Naive thymus-derived CD4-positive, alpha-beta T cell (primary cell): ENCODE measurements at regions not wholly inside any gene's neighbourhood (a gene's known extent, or its start where the extent isn't known, plus 50 kb on each side); places are given as distances from the start of the nearest gene placed in this dataset.

Source experiments
- ATAC-seq: fragments of 150-1000 bp; cut with Tn5 transposase; 2 replicates; pipeline ENCODE4 v1.10.0; 2021; ENCODE audit warnings: mild to moderate bottlenecking, moderate library complexity
- CTCF ChIA-PET: fragments of 350-600 bp; sonication (Branson Sonifier 250); formaldehyde crosslinking; loops from one replicate; lab custom pipeline; 2021; ENCODE audit warnings: antibody characterized with exemption; lab: Charles Lee
- POLR2A ChIA-PET: fragments of 350-600 bp; sonication (Branson Sonifier 250); formaldehyde crosslinking; loops from one replicate; lab custom pipeline; 2021; ENCODE audit warnings: antibody characterized with exemption, inconsistent platforms; lab: Charles Lee
- DNase-seq, 9 donors: peaks; one replicate each; pipeline versions ENCODE4 v3.0.0 to v3.0.0-alpha.2; 2020 to 2022; ENCODE audit warnings: mixed read lengths in 1 of 9
- H3K27ac ChIP-seq: one replicate; pipeline ENCODE4 v1.7.0; 2013; ENCODE audit warnings: mild to moderate bottlenecking, low read depth, low read length, moderate library complexity
- H3K27me3 ChIP-seq, 2 donors: one replicate each; pipeline ENCODE4 v1.7.0; 2013; ENCODE audit warnings: low read length in 2 of 2, mild to moderate bottlenecking in 2 of 2, moderate library complexity in 2 of 2; ENCODE audit not compliant: control insufficient read depth in 2 of 2, insufficient read depth in 2 of 2
- H3K36me3 ChIP-seq, 3 experiments: 1 replicate in 2 of 3; 2 replicates in 1 of 3; pipeline ENCODE4 v1.7.0; 2013; ENCODE audit warnings: low read length in 3 of 3, mild to moderate bottlenecking in 3 of 3, moderate library complexity in 1 of 3; ENCODE audit not compliant: insufficient read depth in 3 of 3, control insufficient read depth in 2 of 3
- H3K4me1 ChIP-seq, 2 donors: one replicate each; pipeline ENCODE4 v1.7.0; 2013; ENCODE audit warnings: low read length in 2 of 2, mild to moderate bottlenecking in 2 of 2, moderate library complexity in 1 of 2; ENCODE audit not compliant: control insufficient read depth in 2 of 2, insufficient read depth in 2 of 2
- H3K4me3 ChIP-seq: 2 replicates; pipeline ENCODE4 v1.7.0; 2013; ENCODE audit warnings: mild to moderate bottlenecking, low read length
- H3K9me3 ChIP-seq, 3 experiments: 1 replicate in 2 of 3; 2 replicates in 1 of 3; pipeline ENCODE4 v1.7.0; 2013; ENCODE audit warnings: low read length in 3 of 3; ENCODE audit not compliant: control insufficient read depth in 2 of 3
- H3K27ac Mint-ChIP-seq, 9 donors: one replicate each; pipeline ENCODE4 v1.8.0; 2020 to 2022; ENCODE audit warnings: mixed read lengths in 9 of 9, mild to moderate bottlenecking in 8 of 9, moderate library complexity in 5 of 9, inconsistent platforms in 2 of 9
- H3K27me3 Mint-ChIP-seq, 5 donors: one replicate each; pipeline ENCODE4 v1.8.0; 2021 to 2022; ENCODE audit warnings: mixed read lengths in 5 of 5, mild to moderate bottlenecking in 1 of 5
- H3K36me3 Mint-ChIP-seq, 5 donors: one replicate each; pipeline ENCODE4 v1.8.0; 2020 to 2022; ENCODE audit warnings: mixed read lengths in 5 of 5, mild to moderate bottlenecking in 3 of 5, inconsistent platforms in 1 of 5
- H3K4me1 Mint-ChIP-seq, 7 donors: one replicate each; pipeline ENCODE4 v1.8.0; 2020 to 2022; ENCODE audit warnings: mixed read lengths in 7 of 7, mild to moderate bottlenecking in 3 of 7, inconsistent platforms in 1 of 7
- H3K4me3 Mint-ChIP-seq, 10 donors: one replicate each; pipeline ENCODE4 v1.8.0; 2020 to 2022; ENCODE audit warnings: mild to moderate bottlenecking in 10 of 10, mixed read lengths in 10 of 10, moderate library complexity in 6 of 10, inconsistent platforms in 2 of 10
- H3K9me3 Mint-ChIP-seq, 11 donors: one replicate each; pipeline ENCODE4 v1.8.0; 2020 to 2022; ENCODE audit warnings: mixed read lengths in 11 of 11, mild to moderate bottlenecking in 4 of 11, inconsistent platforms in 1 of 11, moderate library complexity in 1 of 11
- intact Hi-C, 2 donors: fragments of 100-400 bp; cut with micrococcal nuclease; formaldehyde crosslinking; loops; one replicate each; pipeline ENCODE4 v1.15.1; 2023

DNA sequence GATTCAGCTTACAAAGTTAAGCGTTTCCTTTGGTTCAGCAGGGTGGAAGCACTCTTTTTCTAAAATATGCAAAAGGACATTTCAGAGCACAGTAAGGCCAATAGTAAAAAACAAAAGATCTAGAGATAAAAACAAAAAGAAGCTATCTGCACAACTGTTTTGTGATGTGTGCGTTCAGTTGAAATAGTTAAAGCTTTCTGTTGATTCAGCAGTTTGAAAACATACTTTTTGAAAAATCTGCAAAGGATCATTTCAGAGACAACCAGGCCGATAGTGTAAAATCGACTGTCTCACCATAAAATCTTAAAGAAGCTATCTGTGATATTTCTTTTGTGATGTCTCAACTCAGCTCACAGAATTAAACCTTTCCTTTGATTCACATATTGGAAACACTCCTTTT lies 300.0 kb upstream of the ALG10B start:
- Mint-ChIP-seq H3K36me3 (no peaks in the 10 kb centered on the region), H3K27me3 (no peaks in the 10 kb centered on the region), H3K27ac (no peak overlapping the region), H3K4me3 (no peak overlapping the region), H3K9me3 (peaks cover 0 to 61% (median 9%) of the 10 kb centered on the region in 11 donors), H3K4me1 (no peaks in the 10 kb centered on the region)
- Histone ChIP-seq H3K36me3 (no peaks in the 10 kb centered on the region), H3K4me1 (no peaks in the 10 kb centered on the region), H3K9me3 (peaks cover 0 to 4% (median 0%) of the 10 kb centered on the region in 3 experiments), H3K27ac (no peak overlapping the region), H3K27me3 (no peaks in the 10 kb centered on the region), H3K4me3 (no peak overlapping the region)
- ChIA-PET CTCF (no interaction called here), POLR2A (no interaction called here)
- ATAC-seq (no peak), DNase-seq (no peak)
- intact Hi-C loops, result no loop called here

- no peak for ATAC-seq
- H3K27me3 ChIP-seq, result no peaks in the 10 kb centered on the region
- no peak overlapping the region for H3K27ac Mint-ChIP-seq
- no peak overlapping the region for H3K27ac ChIP-seq
- peaks cover 0 to 7% (median 0%) of the 10 kb centered on the region in 3 experiments for H3K9me3 ChIP-seq
- H3K9me3 Mint-ChIP-seq, result peaks cover 4 to 78% (median 11%) of the 10 kb centered on the region in 11 donors
- peaks cover 0 to 4% (median 0%) of the 10 kb centered on the region in 5 donors for H3K36me3 Mint-ChIP-seq
- H3K4me3 Mint-ChIP-seq, result no peak overlapping the region
- no peak overlapping the region for H3K4me3 ChIP-seq
- H3K27me3 Mint-ChIP-seq, result no peaks in the 10 kb centered on the region
- ChIA-PET CTCF (no interaction called here), POLR2A (no interaction called here)
- no peaks in the 10 kb centered on the region for H3K4me1 Mint-ChIP-seq
- H3K4me1 ChIP-seq, result no peaks in the 10 kb centered on the region
- DNase-seq, result no peak
- no peaks in the 10 kb centered on the region for H3K36me3 ChIP-seq
- intact Hi-C loops, result no loop called here
Measured at GRCh38 chr12:38025916-38026315, 290.7 kb upstream of the ALG10B start.

GRCh38 chr12:38053113-38053512 lies 263.5 kb upstream of the ALG10B start:
- peaks cover 0 to 5% (median 0%) of the 10 kb centered on the region in 5 donors for H3K36me3 Mint-ChIP-seq
- no peak overlapping the region for H3K4me3 Mint-ChIP-seq
- peaks cover 0 to 73% (median 28%) of the 10 kb centered on the region in 11 donors for H3K9me3 Mint-ChIP-seq
- Histone ChIP-seq H3K9me3 (peaks cover 0 to 5% (median 0%) of the 10 kb centered on the region in 3 experiments), H3K36me3 (no peaks in the 10 kb centered on the region), H3K4me3 (no peak overlapping the region), H3K27ac (no peak overlapping the region), H3K4me1 (no peaks in the 10 kb centered on the region), H3K27me3 (no peaks in the 10 kb centered on the region)
- H3K4me1 Mint-ChIP-seq, result peaks cover 0 to 2% (median 0%) of the 10 kb centered on the region in 7 donors
- no peaks in the 10 kb centered on the region for H3K27me3 Mint-ChIP-seq
- ATAC-seq, result no peak
- intact Hi-C loops, result no loop called here
- no peak for DNase-seq
- POLR2A ChIA-PET, result no interaction called here
- H3K27ac Mint-ChIP-seq, result no peak overlapping the region
- CTCF ChIA-PET, result no interaction called here

DNA sequence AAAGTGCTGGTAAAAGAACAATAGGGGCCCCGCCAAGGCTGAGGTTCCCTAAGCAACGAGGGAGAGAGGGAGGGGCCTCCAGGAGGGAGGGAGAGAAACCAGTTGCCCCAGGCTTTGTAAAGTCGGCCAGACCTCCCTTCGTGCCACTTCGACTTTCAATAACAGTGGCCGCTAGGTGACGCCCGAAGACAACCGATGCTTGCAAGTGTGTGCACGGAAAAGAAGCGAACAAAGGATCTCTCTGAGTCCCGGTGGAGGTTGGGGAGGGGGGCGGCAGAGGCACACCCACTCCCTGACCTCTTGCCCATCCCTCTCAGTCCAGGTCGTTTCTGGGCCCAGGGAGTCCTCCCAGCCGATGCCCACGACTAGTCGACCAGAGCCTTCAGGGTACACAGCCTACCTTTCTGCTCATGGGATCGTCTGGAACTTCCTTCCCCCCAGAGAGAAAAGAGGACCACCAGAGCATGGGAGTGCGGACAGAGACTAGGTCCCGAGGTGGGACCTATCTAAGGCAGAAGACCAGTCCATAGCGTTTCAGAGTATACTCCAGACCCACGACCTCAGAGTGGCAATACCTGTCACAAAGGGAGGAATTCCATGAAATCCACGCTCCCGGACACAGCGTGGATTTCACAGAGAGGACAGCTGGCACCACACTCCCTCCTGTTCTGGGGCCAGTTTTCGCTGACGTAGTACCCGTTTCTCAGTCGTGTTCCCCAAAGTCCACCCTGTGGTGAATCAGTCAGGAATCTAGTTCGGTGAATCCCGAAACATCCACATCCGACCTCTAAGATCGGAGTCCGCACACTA lies 262.7 kb upstream of the ALG10B start:
- H3K36me3 ChIP-seq, result no peaks in the 10 kb centered on the region
- no peak overlapping the region for H3K27ac ChIP-seq
- peaks cover 0 to 66% (median 28%) of the 10 kb centered on the region in 11 donors for H3K9me3 Mint-ChIP-seq
- ChIA-PET POLR2A (no interaction called here), CTCF (no interaction called here)
- H3K27me3 ChIP-seq, result no peaks in the 10 kb centered on the region
- no peak overlapping the region for H3K4me3 Mint-ChIP-seq
- no peaks in the 10 kb centered on the region for H3K4me1 ChIP-seq
- H3K4me1 Mint-ChIP-seq, result peaks cover 0 to 2% (median 0%) of the 10 kb centered on the region in 7 donors
- DNase-seq (no peak), ATAC-seq (no peak)
- H3K4me3 ChIP-seq, result no peak overlapping the region
- peaks cover 0 to 5% (median 0%) of the 10 kb centered on the region in 3 experiments for H3K9me3 ChIP-seq
- H3K27me3 Mint-ChIP-seq, result no peaks in the 10 kb centered on the region
- no peak overlapping the region for H3K27ac Mint-ChIP-seq
- H3K36me3 Mint-ChIP-seq, result peaks cover 0 to 5% (median 0%) of the 10 kb centered on the region in 5 donors
- intact Hi-C loops, result no loop called here

- ATAC-seq, result no peak
- Histone ChIP-seq H3K27me3 (no peaks in the 10 kb centered on the region), H3K36me3 (no peaks in the 10 kb centered on the region), H3K4me3 (no peak overlapping the region), H3K27ac (no peak overlapping the region), H3K4me1 (no peaks in the 10 kb centered on the region), H3K9me3 (peaks cover 0 to 5% (median 0%) of the 10 kb centered on the region in 3 experiments)
- ChIA-PET POLR2A (no interaction called here), CTCF (no interaction called here)
- Mint-ChIP-seq H3K9me3 (peaks cover 0 to 58% (median 28%) of the 10 kb centered on the region in 11 donors), H3K27me3 (no peaks in the 10 kb centered on the region), H3K36me3 (peaks cover 0 to 5% (median 0%) of the 10 kb centered on the region in 5 donors), H3K27ac (no peak overlapping the region), H3K4me1 (peaks cover 0 to 1% (median 0%) of the 10 kb centered on the region in 7 donors), H3K4me3 (no peak overlapping the region)
- DNase-seq, result no peak
- intact Hi-C loops, result no loop called here
Measured at GRCh38 chr12:38056701-38057689, 259.6 kb upstream of the ALG10B start.

- peaks cover 5 to 16% (median 10%) of the 10 kb centered on the region in 11 donors for H3K9me3 Mint-ChIP-seq
Measured at GRCh38 chr12:38099686-38100085, 216.9 kb upstream of the ALG10B start.

More at GRCh38 chr12:38099686-38100085, 216.9 kb upstream of the ALG10B start:
- H3K36me3 Mint-ChIP-seq, result peaks cover 0 to 4% (median 0%) of the 10 kb centered on the region in 5 donors
- intact Hi-C loops, result no loop called here
- Histone ChIP-seq H3K4me1 (no peaks in the 10 kb centered on the region), H3K27ac (no peak overlapping the region), H3K4me3 (no peak overlapping the region), H3K9me3 (peaks cover 0 to 5% (median 0%) of the 10 kb centered on the region in 3 experiments), H3K27me3 (no peaks in the 10 kb centered on the region), H3K36me3 (no peaks in the 10 kb centered on the region)
- H3K27ac Mint-ChIP-seq, result no peak overlapping the region
- POLR2A ChIA-PET, result no interaction called here
- no peaks in the 10 kb centered on the region for H3K27me3 Mint-ChIP-seq
- no peak overlapping the region for H3K4me3 Mint-ChIP-seq
- ATAC-seq (no peak), DNase-seq (no peak)
- CTCF ChIA-PET, result no interaction called here
- no peaks in the 10 kb centered on the region for H3K4me1 Mint-ChIP-seq
